ENCODE measurements at regions not wholly inside any gene's neighbourhood (a gene's known extent, or its start where the extent isn't known, plus 50 kb on each side); places are given as distances from the start of the nearest gene placed in this dataset.

DNA sequence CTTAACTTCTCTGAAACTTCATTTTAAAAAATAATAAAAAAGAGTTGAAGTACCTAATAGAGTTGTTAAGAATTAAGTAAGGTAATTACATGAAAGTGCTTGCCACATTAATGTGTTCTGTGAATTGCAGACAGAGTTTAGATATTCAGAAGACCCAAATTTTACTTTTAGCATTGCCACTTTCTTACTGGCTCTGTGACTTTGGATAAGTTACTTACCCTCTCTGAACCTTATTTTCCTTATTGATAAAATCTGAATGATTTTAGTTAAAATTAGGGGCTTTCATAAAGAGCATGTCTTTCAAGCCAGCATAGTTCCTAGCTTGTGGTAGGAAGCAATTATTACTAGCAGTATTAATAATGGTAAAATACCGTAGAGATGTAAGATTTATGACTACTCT lies 101.2 kb upstream of the CREB1 start:
- Histone ChIP-seq H3K4me1 (ENCODE audit: control insufficient read depth in 1 of 2, insufficient read depth in 2 of 2, low read length in 2 of 2) (no peaks in the 10 kb centered on the region), H3K4me2 (replicated peaks; ENCODE audit: extremely low read depth, low read length, poor library complexity, severe bottlenecking) (no peak overlapping the region), H3K36me3 (replicated peaks in 1 of 2; ENCODE audit: control insufficient read depth in 1 of 2, insufficient read depth in 2 of 2, low read length in 2 of 2) (no peaks in the 10 kb centered on the region), H3K27me3 (ENCODE audit: control insufficient read depth in 2 of 2, insufficient read depth in 2 of 2, low read length in 2 of 2) (no peaks in the 10 kb centered on the region), H3K79me2 (ENCODE audit: insufficient read depth, low read length) (no peaks in the 10 kb centered on the region), H2AFZ (ENCODE audit: insufficient read depth, low read depth, low read length, poor library complexity, severe bottlenecking) (no peak overlapping the region), H3K27ac (ENCODE audit: low read depth in 1 of 2, low read length in 2 of 2) (no peak overlapping the region), H3K9me3 (replicated peaks in 1 of 2; ENCODE audit: control insufficient read depth in 1 of 2, insufficient read depth in 1 of 2, low read length in 2 of 2) (no peaks in the 10 kb centered on the region), H4K20me1 (ENCODE audit: insufficient read depth, low read length) (no peaks in the 10 kb centered on the region), H3K9ac (ENCODE audit: insufficient read depth, low read length, poor library complexity, severe bottlenecking) (no peak overlapping the region), H3K4me3 (replicated peaks in 1 of 3; ENCODE audit: low read depth in 2 of 3, low read length in 3 of 3) (no peak overlapping the region)
- H3K4me1 Mint-ChIP-seq: peaks cover 4% of the 10 kb centered on the region
- TF ChIP-seq, protein P1, sequence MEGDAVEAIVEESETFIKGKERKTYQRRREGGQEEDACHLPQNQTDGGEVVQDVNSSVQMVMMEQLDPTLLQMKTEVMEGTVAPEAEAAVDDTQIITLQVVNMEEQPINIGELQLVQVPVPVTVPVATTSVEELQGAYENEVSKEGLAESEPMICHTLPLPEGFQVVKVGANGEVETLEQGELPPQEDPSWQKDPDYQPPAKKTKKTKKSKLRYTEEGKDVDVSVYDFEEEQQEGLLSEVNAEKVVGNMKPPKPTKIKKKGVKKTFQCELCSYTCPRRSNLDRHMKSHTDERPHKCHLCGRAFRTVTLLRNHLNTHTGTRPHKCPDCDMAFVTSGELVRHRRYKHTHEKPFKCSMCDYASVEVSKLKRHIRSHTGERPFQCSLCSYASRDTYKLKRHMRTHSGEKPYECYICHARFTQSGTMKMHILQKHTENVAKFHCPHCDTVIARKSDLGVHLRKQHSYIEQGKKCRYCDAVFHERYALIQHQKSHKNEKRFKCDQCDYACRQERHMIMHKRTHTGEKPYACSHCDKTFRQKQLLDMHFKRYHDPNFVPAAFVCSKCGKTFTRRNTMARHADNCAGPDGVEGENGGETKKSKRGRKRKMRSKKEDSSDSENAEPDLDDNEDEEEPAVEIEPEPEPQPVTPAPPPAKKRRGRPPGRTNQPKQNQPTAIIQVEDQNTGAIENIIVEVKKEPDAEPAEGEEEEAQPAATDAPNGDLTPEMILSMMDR (IDR thresholded peaks at IDR 0.05): no peak
- no peak overlapping the region for H3K27ac Mint-ChIP-seq
- intact Hi-C loops (cut with micrococcal nuclease): no loop called here
- DNase-seq: no peak
- no CpG with 5 or more reads among the region's 1 CpG for WGBS (ENCODE audit: insufficient coverage)
- H3K9me3 Mint-ChIP-seq: peaks cover 0 to 5% (median 2%) of the 10 kb centered on the region in 7 donors
- no peaks in the 10 kb centered on the region for H3K36me3 Mint-ChIP-seq
- no peak overlapping the region for H3K4me3 Mint-ChIP-seq
- peaks cover 0 to 2% (median 2%) of the 10 kb centered on the region in 3 donors for H3K27me3 Mint-ChIP-seq (ENCODE audit: low read depth in 3 of 3)

DNA sequence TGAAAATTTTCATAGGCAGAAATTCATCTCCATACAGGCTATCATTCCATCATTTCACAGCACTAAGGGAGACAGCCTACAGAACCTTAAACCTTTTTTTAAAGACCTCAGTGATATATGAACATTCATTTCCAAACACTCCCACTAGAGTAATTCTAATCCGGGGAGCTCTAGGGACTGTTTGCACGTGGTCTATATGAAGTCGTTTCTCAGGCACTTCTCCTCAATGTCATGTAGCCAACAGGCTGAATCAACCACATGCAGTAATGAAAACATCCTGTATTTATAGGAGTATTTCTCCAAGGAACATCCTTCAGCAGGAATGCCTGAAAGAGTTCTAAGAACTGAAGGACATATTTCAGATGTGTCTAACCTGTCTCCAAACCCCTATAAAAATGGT lies 97.3 kb upstream of the CREB1 start:
- intact Hi-C loops (cut with micrococcal nuclease): no loop called here
- no peak overlapping the region for H2AFZ ChIP-seq (ENCODE audit: insufficient read depth, low read depth, low read length, poor library complexity, severe bottlenecking)
- no CpG with 5 or more reads among the region's 3 CpGs for WGBS (ENCODE audit: insufficient coverage)

More for the DNA sequence above, 97.3 kb upstream of the CREB1 start:
- no peaks in the 10 kb centered on the region for H3K9me3 ChIP-seq (replicated peaks in 1 of 2; ENCODE audit: control insufficient read depth in 1 of 2, insufficient read depth in 1 of 2, low read length in 2 of 2)
- no peaks in the 10 kb centered on the region for H3K79me2 ChIP-seq (ENCODE audit: insufficient read depth, low read length)
- H3K9ac ChIP-seq (ENCODE audit: insufficient read depth, low read length, poor library complexity, severe bottlenecking): no peak overlapping the region
- no peak overlapping the region for H3K4me3 ChIP-seq (replicated peaks in 1 of 3; ENCODE audit: low read depth in 2 of 3, low read length in 3 of 3)
- DNase-seq: no peak
- Mint-ChIP-seq H3K9me3 (peaks cover 0 to 2% (median 0%) of the 10 kb centered on the region in 7 donors), H3K27ac (no peak overlapping the region), H3K36me3 (no peaks in the 10 kb centered on the region), H3K4me3 (no peak overlapping the region), H3K4me1 (no peaks in the 10 kb centered on the region), H3K27me3 (ENCODE audit: low read depth in 3 of 3) (peaks cover 0 to 2% (median 2%) of the 10 kb centered on the region in 3 donors)
- TF ChIP-seq, protein P1 (IDR thresholded peaks at IDR 0.05): no peak
- H3K4me2 ChIP-seq (replicated peaks; ENCODE audit: extremely low read depth, low read length, poor library complexity, severe bottlenecking): no peak overlapping the region
- no peaks in the 10 kb centered on the region for H3K4me1 ChIP-seq (ENCODE audit: control insufficient read depth in 1 of 2, insufficient read depth in 2 of 2, low read length in 2 of 2)
- H4K20me1 ChIP-seq (ENCODE audit: insufficient read depth, low read length): no peaks in the 10 kb centered on the region
- no peaks in the 10 kb centered on the region for H3K27me3 ChIP-seq (ENCODE audit: control insufficient read depth in 2 of 2, insufficient read depth in 2 of 2, low read length in 2 of 2)
- H3K27ac ChIP-seq (ENCODE audit: low read depth in 1 of 2, low read length in 2 of 2): no peak overlapping the region
- no peaks in the 10 kb centered on the region for H3K36me3 ChIP-seq (replicated peaks in 1 of 2; ENCODE audit: control insufficient read depth in 1 of 2, insufficient read depth in 2 of 2, low read length in 2 of 2)
